Hepatocyte (in vitro differentiated cells): ENCODE measurements at regions not wholly inside any gene's neighbourhood (a gene's known extent, or its start where the extent isn't known, plus 50 kb on each side); places are given as distances from the start of the nearest gene placed in this dataset.
"Not testable (repeated sequence)": the region's sequence is repeated elsewhere in the genome, so short reads cannot be mapped to it uniquely, and the experiment has no call there.

Experiments
- DNase-seq: peaks from one replicate; pipeline ENCODE4 v3.0.0-alpha.2; 2016; ENCODE audit warnings: low spot score
- H2AFZ ChIP-seq: fragments of 200-600 bp; sonication (generic); 2 replicates; pipeline ENCODE4 v1.6.0; 2016; ENCODE audit warnings: antibody characterized with exemption, mild to moderate bottlenecking
- H3K27ac ChIP-seq: fragments of 200-600 bp; sonication (generic); 2 replicates; pipeline ENCODE4 v1.5.1; 2016; ENCODE audit warnings: mild to moderate bottlenecking
- H3K27me3 ChIP-seq: fragments of 200-600 bp; sonication (generic); 2 replicates; pipeline ENCODE4 v1.6.1; 2016
- H3K36me3 ChIP-seq: fragments of 200-600 bp; sonication (generic); replicated peaks from 2 replicates; pipeline ENCODE4 v1.5.1; 2016; ENCODE audit warnings: low read depth; ENCODE audit not compliant: insufficient read depth
- H3K4me1 ChIP-seq: fragments of 200-600 bp; sonication (generic); 2 replicates; pipeline ENCODE4 v1.5.1; 2016; ENCODE audit warnings: mild to moderate bottlenecking, moderate library complexity; ENCODE audit not compliant: insufficient read depth
- H3K4me2 ChIP-seq: fragments of 200-600 bp; sonication (generic); 2 replicates; pipeline ENCODE4 v1.6.0; 2016
- H3K4me3 ChIP-seq: fragments of 200-600 bp; sonication (generic); 2 replicates; pipeline ENCODE4 v1.5.1; 2016; ENCODE audit warnings: mild to moderate bottlenecking
- H3K79me2 ChIP-seq: fragments of 200-600 bp; sonication (generic); 2 replicates; pipeline ENCODE4 v1.6.0; 2017; ENCODE audit warnings: mild to moderate bottlenecking
- H3K9me2 ChIP-seq: fragments of 200-600 bp; sonication (generic); replicated peaks from 2 replicates; pipeline ENCODE4 v1.6.0; 2017; ENCODE audit warnings: mild to moderate bottlenecking; ENCODE audit not compliant: insufficient read depth
- H3K9me3 ChIP-seq: fragments of 200-600 bp; sonication (generic); 2 replicates; pipeline ENCODE4 v1.5.1; 2016; ENCODE audit warnings: low read depth, mild to moderate bottlenecking
- H4K20me1 ChIP-seq: fragments of 200-600 bp; sonication (generic); 2 replicates; pipeline ENCODE4 v1.6.0; 2016; ENCODE audit warnings: mild to moderate bottlenecking; ENCODE audit not compliant: insufficient read depth, poor library complexity, severe bottlenecking
- CTCF ChIP-seq: fragments of 200-600 bp; sonication (generic); IDR thresholded peaks from 2 replicates; pipeline ENCODE4 v1.5.1; 2016; ENCODE audit warnings: antibody characterized with exemption, mild to moderate bottlenecking; ENCODE audit not compliant: poor library complexity
- EZH2 ChIP-seq: fragments of 200-600 bp; sonication (generic); IDR thresholded peaks from 2 replicates; pipeline ENCODE4 v1.6.1; 2016; ENCODE audit warnings: antibody characterized with exemption, mild to moderate bottlenecking, borderline replicate concordance
- EZH2phosphoT487 ChIP-seq: fragments of 200-600 bp; sonication (generic); IDR thresholded peaks from one replicate; pipeline ENCODE4 v1.6.1; 2018; ENCODE audit warnings: antibody characterized with exemption, mild to moderate bottlenecking, low read depth, moderate library complexity; ENCODE audit not compliant: unreplicated experiment, severe bottlenecking
- WGBS: methylation state at CpG from one replicate; pipeline ENCODE4 v1.1.6; 2016; ENCODE audit warnings: low lambda C conversion rate; ENCODE audit errors: missing lambda C conversion rate; 5-methylcytosine and 5-hydroxymethylcytosine counted together

GRCh38 chr1:66464802-66465201 lies 69.2 kb upstream of the SGIP1 start:
- Histone ChIP-seq H2AFZ (no peak overlapping the region), H3K27me3 (no peaks in the 10 kb centered on the region), H3K36me3 (no peaks in the 10 kb centered on the region), H4K20me1 (no peaks in the 10 kb centered on the region), H3K4me1 (no peaks in the 10 kb centered on the region), H3K9me2 (no peaks in the 10 kb centered on the region), H3K4me2 (no peak overlapping the region), H3K27ac (no peak overlapping the region), H3K79me2 (no peaks in the 10 kb centered on the region), H3K4me3 (no peak overlapping the region), H3K9me3 (no peaks in the 10 kb centered on the region)
- DNase-seq: peak; percentile 17
- WGBS: 62% methylated on average over 2 of the region's 2 CpGs
- TF ChIP-seq EZH2: no peak
- TF ChIP-seq EZH2phosphoT487: no peak
- TF ChIP-seq CTCF: no peak

GRCh38 chr1:66466695-66467094 lies 67.3 kb upstream of the SGIP1 start:
- not testable (repeated sequence) for H4K20me1 ChIP-seq, H3K9me2 ChIP-seq, H3K4me3 ChIP-seq, H3K4me1 ChIP-seq, H3K27me3 ChIP-seq, H3K36me3 ChIP-seq, H2AFZ ChIP-seq, H3K4me2 ChIP-seq, H3K27ac ChIP-seq, DNase-seq, H3K9me3 ChIP-seq, H3K79me2 ChIP-seq
- 51% methylated on average over 2 of the region's 2 CpGs for WGBS

- H3K4me1 ChIP-seq: no peaks in the 10 kb centered on the region
- no peaks in the 10 kb centered on the region for H3K36me3 ChIP-seq
- H3K9me2 ChIP-seq: no peaks in the 10 kb centered on the region
- no peak overlapping the region for H2AFZ ChIP-seq
- no peaks in the 10 kb centered on the region for H3K9me3 ChIP-seq
- no peaks in the 10 kb centered on the region for H3K27me3 ChIP-seq
- no peak for DNase-seq
- 65% methylated on average over 2 of the region's 2 CpGs for WGBS
- TF ChIP-seq CTCF (no peak), EZH2phosphoT487 (no peak), EZH2 (no peak)
- H3K27ac ChIP-seq: no peak overlapping the region
- no peaks in the 10 kb centered on the region for H4K20me1 ChIP-seq
- H3K79me2 ChIP-seq: no peaks in the 10 kb centered on the region
- no peak overlapping the region for H3K4me3 ChIP-seq
- H3K4me2 ChIP-seq: no peak overlapping the region
Observed at GRCh38 chr1:66468722-66469121, 65.2 kb upstream of the SGIP1 start.

- Histone ChIP-seq H4K20me1 (no peaks in the 10 kb centered on the region), H3K4me2 (no peak overlapping the region), H3K27me3 (no peaks in the 10 kb centered on the region), H3K9me2 (no peaks in the 10 kb centered on the region), H3K4me3 (no peak overlapping the region), H3K9me3 (no peaks in the 10 kb centered on the region), H2AFZ (no peak overlapping the region), H3K27ac (no peak overlapping the region), H3K79me2 (no peaks in the 10 kb centered on the region), H3K36me3 (no peaks in the 10 kb centered on the region), H3K4me1 (no peaks in the 10 kb centered on the region)
- no peak for DNase-seq
- 84% methylated on average over 2 of the region's 2 CpGs for WGBS
- TF ChIP-seq CTCF: no peak
- TF ChIP-seq EZH2: no peak
- TF ChIP-seq EZH2phosphoT487: no peak
Observed at GRCh38 chr1:66475940-66476339, 58.0 kb upstream of the SGIP1 start.
